GM19035 (cell line): ENCODE measurements at regions not wholly inside any gene's neighbourhood (a gene's known extent, or its start where the extent isn't known, plus 50 kb on each side); places are given as distances from the start of the nearest gene placed in this dataset.
"Not testable (repeated sequence)": the region's sequence is repeated elsewhere in the genome, so short reads cannot be mapped to it uniquely, and the experiment has no call there.

Experiments used
- ATAC-seq: cut with Tn5 transposase; IDR thresholded peaks from one replicate; pipeline ENCODE4 v1.9.1; 2021; ENCODE audit not compliant: unreplicated experiment

GRCh38 chr2:121147766-121148165, 137.2 kb downstream of the TFCP2L1 start:
- no peak for ATAC-seq

- ATAC-seq: no peak
These were observed 136.5 kb downstream of the TFCP2L1 start for GRCh38 chr2:121148481-121148880.

GRCh38 chr2:121149384-121149783, 135.6 kb downstream of the TFCP2L1 start:
- no peak for ATAC-seq

DNA sequence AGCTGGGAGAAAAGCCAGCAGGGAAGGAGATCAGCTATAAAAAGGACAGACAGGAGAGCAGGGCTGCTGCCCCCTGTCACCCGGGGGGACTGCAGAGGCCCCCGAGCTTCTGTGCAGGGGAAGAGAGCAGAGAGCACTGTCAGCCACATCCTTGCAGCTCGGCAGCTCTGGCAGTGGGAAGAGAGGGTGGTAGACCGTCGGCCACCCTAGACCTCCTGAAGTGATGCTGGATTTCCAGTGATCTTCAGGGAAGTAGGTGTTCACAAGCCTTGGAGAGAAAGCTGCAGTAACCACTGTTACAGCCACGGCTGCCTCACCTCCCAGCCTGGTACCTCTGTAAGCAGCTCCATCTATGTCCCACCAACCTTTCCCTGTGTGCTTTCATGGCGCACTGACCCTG, 134.9 kb downstream of the TFCP2L1 start:
- ATAC-seq: no peak

- ATAC-seq: no peak
These were observed 134.3 kb downstream of the TFCP2L1 start for GRCh38 chr2:121150713-121151112.

GRCh38 chr2:121151311-121152109, 133.5 kb downstream of the TFCP2L1 start:
- no peak for ATAC-seq

- ATAC-seq: no peak
These were observed 132.1 kb downstream of the TFCP2L1 start for GRCh38 chr2:121152861-121153260.

GRCh38 chr2:121153516-121153915, 131.5 kb downstream of the TFCP2L1 start:
- ATAC-seq: no peak

DNA sequence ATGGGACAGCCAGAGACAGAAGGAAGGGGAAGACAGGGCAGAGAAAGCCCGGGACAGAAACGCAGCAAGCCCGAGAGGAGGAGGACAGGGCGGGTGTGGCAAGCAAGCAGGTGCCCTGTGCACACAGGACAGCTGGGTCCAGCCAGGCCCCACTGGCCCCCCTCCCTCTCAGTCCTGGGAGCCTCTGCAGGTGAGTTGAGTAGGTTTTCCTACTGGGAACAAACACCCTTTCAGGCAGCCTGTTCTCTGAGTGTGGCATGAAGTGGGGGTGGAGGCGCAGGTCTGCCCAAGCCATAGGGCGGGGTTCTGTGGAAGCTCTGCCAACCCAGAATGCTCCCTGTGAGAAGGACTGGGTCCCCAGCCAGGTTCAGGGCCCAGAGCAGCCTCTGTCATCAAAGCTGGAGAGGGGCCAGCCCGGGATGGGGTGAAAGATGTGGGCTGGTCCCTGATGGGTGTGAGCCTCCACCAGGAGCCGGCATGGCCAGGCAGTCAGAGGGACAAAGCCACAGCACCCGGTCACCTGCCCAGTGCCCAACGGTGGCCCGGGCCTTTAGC, 129.4 kb downstream of the TFCP2L1 start:
- no peak for ATAC-seq

- ATAC-seq: not testable (repeated sequence)
These were observed 127.5 kb downstream of the TFCP2L1 start for GRCh38 chr2:121157481-121157880.

GRCh38 chr2:121159291-121160071, 125.5 kb downstream of the TFCP2L1 start:
- no peak for ATAC-seq

DNA sequence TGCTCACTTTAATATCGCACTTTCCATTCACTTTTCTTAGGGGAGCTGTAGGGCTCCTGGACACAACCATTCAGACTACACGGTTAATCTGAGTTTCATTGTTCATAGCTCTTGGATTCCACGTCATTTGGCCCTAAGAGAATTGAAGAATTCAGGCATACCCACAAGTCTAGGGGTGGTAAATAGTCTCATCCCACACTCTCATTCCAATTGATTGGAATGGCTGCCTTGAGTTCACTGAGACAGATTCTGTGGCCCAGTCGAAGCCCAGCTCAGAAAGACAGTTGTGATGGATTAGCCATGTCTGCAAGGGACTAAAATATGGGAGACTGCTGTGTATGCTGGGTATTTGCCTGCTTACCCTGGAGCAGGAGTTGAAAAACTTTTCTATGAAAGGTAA, 124.6 kb downstream of the TFCP2L1 start:
- ATAC-seq: no peak

- no peak for ATAC-seq
These were observed 123.7 kb downstream of the TFCP2L1 start for GRCh38 chr2:121161272-121161671.

- ATAC-seq: no peak
These were observed 122.1 kb downstream of the TFCP2L1 start for GRCh38 chr2:121162893-121163292.

DNA sequence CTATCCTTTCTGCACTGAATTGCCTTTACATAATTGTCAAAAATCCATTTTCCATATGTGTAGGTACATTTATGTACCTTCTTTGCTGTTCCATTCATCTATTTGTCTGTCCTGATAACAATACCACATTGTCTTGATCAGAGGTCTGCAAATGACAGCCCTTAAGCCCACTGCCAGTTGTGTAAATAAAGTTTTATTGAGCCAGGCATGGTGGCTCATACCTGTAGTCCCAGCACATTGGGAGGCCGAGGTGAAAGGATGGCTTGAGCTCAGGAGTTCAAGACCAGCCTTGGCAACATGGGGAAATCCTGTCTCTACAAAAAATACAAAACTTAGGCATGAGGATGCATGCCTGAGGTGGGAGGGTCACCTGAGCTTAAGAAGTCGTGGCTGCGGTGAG, 121.0 kb downstream of the TFCP2L1 start:
- no peak for ATAC-seq

- no peak for ATAC-seq
These were observed 119.9 kb downstream of the TFCP2L1 start for GRCh38 chr2:121165038-121165542.
